GOT3 (cell line): ENCODE measurements at regions not wholly inside any gene's neighbourhood (a gene's known extent, or its start where the extent isn't known, plus 50 kb on each side); places are given as distances from the start of the nearest gene placed in this dataset.

Experiments
- DNase-seq: peaks from one replicate; lab custom pipeline; 2025; ENCODE audit warnings: mixed read lengths; lab: John Stamatoyannopoulos, UW

DNA sequence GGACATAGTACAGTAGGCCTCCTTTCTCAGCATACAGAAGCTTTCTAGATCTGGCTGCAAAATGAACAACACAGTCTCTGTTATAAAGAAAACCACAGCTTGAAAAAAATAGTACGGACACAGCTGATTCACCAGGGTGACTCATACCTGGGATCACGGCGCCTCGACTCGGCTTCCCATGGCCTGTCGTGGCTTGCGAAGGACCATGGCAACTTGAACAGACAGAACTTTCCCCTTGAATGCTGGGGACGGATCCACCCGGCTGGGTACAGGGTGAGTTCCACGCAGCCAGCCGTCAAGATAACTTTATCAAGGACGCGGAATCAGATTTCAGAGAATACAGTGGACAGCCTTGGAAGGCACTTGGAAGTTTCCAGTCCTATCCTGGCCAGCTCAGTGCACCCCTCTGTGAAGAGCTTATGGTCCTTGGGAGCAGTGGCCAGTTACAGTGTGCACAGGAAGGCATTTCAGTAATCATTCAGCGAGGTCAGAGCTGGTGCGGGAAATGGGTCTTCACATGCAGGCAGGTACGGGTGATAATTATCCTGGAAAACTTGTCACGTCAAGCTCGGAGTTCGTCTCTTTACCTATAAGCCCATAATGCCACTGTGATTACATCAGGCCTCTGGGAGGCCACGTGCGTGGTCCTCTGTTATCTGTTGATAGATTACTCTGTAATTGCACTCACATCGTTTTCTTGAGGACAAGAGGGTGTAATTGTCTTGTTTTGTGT lies 57.9 kb upstream of the MAF start:
- DNase-seq = no peak

DNA sequence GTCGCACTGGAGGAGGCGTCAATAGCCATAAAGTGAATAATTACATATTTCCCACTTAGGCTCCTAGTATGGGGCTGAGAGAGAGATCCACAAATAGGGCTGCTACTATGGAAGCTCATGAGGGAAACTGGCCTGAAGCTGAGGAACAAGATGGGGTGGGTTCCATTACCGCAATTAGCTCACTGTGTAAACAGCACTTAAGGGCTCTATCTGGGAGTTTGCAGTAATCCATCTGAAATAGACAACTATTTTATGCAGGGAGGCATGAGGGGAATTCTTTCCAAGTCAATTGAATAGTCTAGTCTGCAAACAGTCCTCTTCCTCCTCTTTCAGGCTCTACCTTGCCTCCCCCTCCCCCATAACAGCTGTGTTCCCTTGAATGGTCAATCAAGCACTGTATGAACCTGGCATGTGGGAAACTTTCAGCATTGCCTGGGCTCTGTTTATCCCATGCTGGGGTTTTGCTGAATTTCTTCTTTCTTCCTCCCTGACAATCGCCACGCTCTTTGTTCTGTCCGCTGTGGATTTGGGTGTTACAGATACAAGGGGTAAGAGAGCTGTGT lies 56.1 kb upstream of the MAF start:
- DNase-seq = no peak

GRCh38 chr16:79653373-79653891 lies 52.9 kb upstream of the MAF start:
- DNase-seq = no peak

- DNase-seq = no peak
Observed at GRCh38 chr16:79651363-79651762, 50.8 kb upstream of the MAF start.
